ENCODE measurements at regions not wholly inside any gene's neighbourhood (a gene's known extent, or its start where the extent isn't known, plus 50 kb on each side); places are given as distances from the start of the nearest gene placed in this dataset.

DNA sequence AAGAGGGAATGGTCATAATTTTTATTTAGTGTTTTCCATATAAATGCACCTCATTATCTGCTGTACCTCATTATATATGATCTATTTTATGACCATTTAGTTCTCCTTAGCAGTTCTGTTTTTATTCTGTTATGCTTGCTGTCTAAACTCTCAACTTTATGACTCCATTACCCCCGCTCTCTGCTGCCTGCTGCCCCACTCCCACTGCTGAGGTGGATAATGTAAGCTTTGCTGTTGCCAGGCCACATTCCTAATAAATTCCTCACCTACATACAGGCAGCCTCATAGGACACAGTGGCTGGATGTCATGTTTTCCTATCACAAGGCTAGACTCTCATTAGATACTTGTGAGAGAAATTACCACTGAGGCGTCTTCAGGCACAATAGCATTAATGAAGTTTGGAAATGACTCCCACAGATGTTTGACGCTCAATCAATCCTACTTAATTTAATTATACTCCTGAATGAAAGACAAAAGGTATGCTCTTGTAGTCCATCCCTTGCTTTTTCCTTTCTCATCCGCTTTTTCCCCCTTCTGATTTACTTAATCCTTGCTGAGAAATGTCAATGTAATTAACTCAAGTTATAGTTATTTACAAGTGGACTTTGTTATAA lies 497.5 kb upstream of the IGFBP7 start:
- Mint-ChIP-seq H3K4me1 (no peaks in the 10 kb centered on the region), H3K9me3 (no peaks in the 10 kb centered on the region), H3K27me3 (no peaks in the 10 kb centered on the region), H3K4me3 (no peak overlapping the region), H3K36me3 (no peaks in the 10 kb centered on the region), H3K27ac (no peak overlapping the region)
- ATAC-seq (ENCODE audit: low read depth) = no peak
- no peak for DNase-seq
- POLR2A ChIA-PET = no interaction called here

DNA sequence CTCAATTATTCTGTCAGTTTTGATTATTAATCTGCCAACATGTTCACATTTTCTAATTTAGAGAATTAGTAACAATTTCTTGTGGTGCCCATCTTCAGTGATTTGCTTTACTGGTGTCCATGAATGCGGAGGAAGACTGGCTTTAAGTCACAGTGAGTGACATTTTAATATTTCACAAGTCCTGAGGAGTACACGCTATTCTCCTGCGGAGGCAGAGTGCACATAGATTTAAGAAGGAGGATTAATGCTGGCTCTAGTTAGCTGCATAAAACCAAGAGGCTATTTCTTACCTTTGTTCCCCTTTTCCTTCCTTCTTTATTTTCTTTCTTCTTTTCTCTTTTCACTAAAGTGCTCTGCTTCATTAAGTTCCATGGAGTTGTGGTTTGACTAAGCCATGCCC lies 495.2 kb upstream of the IGFBP7 start:
- no peak overlapping the region for H3K27ac Mint-ChIP-seq
- no peak for ATAC-seq (ENCODE audit: low read depth)

DNA sequence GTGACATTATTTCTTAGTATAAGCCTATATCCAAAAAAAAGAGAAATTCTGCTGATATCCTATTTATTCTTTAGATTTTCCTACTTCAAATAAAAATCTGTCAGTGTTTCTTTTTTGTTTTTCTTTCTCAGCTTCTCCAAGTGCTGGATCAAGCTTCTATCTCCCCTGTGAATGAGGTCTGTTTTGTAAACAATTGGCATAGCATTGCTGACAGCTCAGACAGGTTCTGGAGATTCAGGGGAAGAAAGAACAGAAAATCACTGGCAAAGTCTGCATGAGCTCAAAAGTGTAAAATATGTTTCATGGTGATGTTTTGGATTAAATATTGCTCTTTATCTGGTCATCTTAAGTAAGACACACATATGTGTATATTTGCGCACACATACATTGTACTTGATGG lies 492.0 kb upstream of the IGFBP7 start:
- H3K9me3 Mint-ChIP-seq = no peaks in the 10 kb centered on the region
- H3K4me3 Mint-ChIP-seq = no peak overlapping the region
- ATAC-seq (ENCODE audit: low read depth) = no peak

More for the DNA sequence above, 495.2 kb upstream of the IGFBP7 start:
- H3K36me3 Mint-ChIP-seq = no peaks in the 10 kb centered on the region
- POLR2A ChIA-PET = no interaction called here
- no peaks in the 10 kb centered on the region for H3K4me1 Mint-ChIP-seq
- DNase-seq = no peak
- no peak overlapping the region for H3K4me3 Mint-ChIP-seq
- H3K9me3 Mint-ChIP-seq = no peaks in the 10 kb centered on the region
- H3K27me3 Mint-ChIP-seq = no peaks in the 10 kb centered on the region

DNA sequence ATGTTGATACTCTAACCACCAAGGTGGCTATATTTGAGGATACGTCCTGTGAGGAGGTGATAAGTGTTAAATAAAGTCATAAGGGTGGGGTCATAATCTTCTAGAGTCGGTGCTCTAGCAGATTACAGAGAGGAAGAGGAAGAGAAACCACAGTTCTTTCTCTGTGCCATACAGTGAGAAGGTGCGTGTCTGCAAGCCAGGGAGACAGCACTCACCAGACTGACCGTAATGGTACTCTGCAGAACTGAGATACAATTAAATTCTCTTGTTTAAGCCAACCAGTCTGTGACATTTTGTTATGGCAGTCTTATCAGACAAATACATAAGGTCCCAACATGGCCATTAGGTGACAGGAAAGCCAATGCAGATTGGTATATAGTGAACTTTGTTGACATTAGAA lies 480.9 kb upstream of the IGFBP7 start:
- Mint-ChIP-seq H3K27me3 (no peaks in the 10 kb centered on the region), H3K4me3 (no peak overlapping the region), H3K27ac (no peak overlapping the region), H3K36me3 (no peaks in the 10 kb centered on the region), H3K4me1 (no peaks in the 10 kb centered on the region), H3K9me3 (no peaks in the 10 kb centered on the region)
- ATAC-seq (ENCODE audit: low read depth) = no peak
- DNase-seq = no peak
- POLR2A ChIA-PET = no interaction called here

More for the DNA sequence above, 492.0 kb upstream of the IGFBP7 start:
- H3K36me3 Mint-ChIP-seq = no peaks in the 10 kb centered on the region
- POLR2A ChIA-PET = no interaction called here
- H3K27ac Mint-ChIP-seq = no peak overlapping the region
- no peaks in the 10 kb centered on the region for H3K4me1 Mint-ChIP-seq
- no peak for DNase-seq
- no peaks in the 10 kb centered on the region for H3K27me3 Mint-ChIP-seq

DNA sequence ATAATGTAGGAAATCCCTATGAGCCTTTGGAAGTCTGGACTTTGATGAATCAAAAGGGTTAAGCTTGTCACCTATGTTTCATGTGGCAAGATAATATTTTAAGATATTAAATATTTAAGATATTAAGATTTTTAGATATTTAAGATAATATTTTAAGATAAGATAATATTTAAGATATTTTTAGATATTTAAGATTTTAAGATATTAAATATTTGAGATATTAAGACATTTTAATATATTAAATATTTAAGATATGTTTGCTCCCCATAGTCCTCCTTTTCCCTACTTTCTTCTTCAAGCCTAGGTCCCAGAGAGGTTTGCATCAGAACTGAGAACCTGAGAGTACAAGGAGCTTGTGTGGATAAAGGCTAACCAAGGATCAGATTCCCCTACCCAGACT lies 478.4 kb upstream of the IGFBP7 start:
- ATAC-seq (ENCODE audit: low read depth) = no peak
- Mint-ChIP-seq H3K27ac (no peak overlapping the region), H3K4me3 (no peak overlapping the region), H3K36me3 (no peaks in the 10 kb centered on the region), H3K27me3 (no peaks in the 10 kb centered on the region), H3K4me1 (no peaks in the 10 kb centered on the region), H3K9me3 (no peaks in the 10 kb centered on the region)
- DNase-seq = no peak
- POLR2A ChIA-PET = no interaction called here

DNA sequence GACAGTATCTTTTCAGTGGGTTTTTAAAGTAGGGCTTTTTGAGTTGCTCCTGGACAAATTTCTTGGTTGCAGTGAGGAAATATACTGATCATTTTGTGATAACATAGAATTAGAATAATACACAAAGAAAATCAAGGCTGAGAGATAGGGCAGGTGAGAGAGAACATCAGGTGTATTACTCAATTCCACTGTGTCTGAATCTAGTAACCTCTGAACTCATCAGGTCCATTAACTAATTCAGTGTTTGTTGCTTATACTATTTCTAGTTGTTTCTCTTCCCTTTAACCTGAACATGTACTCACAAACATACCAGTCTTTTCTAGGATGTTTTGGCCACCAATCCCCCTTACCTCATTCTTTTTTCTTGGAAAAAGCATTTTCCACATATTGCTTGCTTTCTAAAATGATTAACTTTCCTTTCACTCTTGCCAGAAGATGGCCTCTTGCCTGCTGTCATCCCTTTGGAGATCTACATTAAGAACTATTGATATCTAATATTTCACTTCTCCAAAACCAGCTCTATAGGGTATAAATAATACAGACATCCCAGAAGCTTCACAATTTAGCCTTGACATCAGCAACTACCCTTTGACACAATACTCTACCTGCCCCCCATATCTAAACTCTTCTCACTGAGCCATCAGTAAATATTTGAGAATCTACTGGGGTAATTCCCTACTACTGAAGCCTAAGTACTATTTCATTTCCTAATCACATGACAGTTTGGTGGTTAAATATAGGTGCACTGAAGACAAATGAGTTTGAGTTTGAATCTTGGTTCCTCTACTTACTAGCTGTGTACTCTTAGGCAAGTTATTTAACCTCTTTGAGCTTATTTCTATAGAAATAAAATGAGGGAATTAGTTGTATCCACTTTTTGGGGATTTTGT lies 470.8 kb upstream of the IGFBP7 start:
- DNase-seq (no peak), ATAC-seq (ENCODE audit: low read depth) (no peak)
- H3K9me3 Mint-ChIP-seq = peaks cover 1% of the 10 kb centered on the region
- H3K27ac Mint-ChIP-seq = no peak overlapping the region
- no peaks in the 10 kb centered on the region for H3K27me3 Mint-ChIP-seq
- no peak overlapping the region for H3K4me3 Mint-ChIP-seq
- no peaks in the 10 kb centered on the region for H3K36me3 Mint-ChIP-seq
- POLR2A ChIA-PET = no interaction called here
- no peaks in the 10 kb centered on the region for H3K4me1 Mint-ChIP-seq

DNA sequence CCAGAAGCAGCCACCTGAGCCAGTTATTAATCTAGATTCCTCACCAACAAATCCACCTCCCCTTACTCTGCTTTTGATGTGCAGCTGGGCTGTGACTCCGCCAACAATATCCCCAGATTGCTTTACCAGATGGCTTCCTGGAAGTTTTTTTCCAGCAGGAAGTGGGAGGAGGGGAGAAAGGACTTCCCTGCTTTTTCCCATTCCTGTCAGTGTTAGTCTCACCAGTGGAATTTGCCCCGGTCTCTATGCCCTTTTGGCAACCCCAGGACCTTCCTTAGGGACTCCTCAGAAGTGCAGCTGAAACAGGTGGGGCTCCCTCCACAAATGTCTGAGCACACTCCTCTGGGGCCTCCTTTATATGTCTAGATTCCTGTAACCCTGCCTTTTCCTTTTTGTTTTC lies 465.2 kb upstream of the IGFBP7 start:
- no peak overlapping the region for H3K27ac Mint-ChIP-seq
- H3K36me3 Mint-ChIP-seq = no peaks in the 10 kb centered on the region
- no peak overlapping the region for H3K4me3 Mint-ChIP-seq
- no peaks in the 10 kb centered on the region for H3K27me3 Mint-ChIP-seq
- peaks cover 1% of the 10 kb centered on the region for H3K9me3 Mint-ChIP-seq
- ATAC-seq (ENCODE audit: low read depth) (no peak), DNase-seq (no peak)
- POLR2A ChIA-PET = no interaction called here
- H3K4me1 Mint-ChIP-seq = no peaks in the 10 kb centered on the region

DNA sequence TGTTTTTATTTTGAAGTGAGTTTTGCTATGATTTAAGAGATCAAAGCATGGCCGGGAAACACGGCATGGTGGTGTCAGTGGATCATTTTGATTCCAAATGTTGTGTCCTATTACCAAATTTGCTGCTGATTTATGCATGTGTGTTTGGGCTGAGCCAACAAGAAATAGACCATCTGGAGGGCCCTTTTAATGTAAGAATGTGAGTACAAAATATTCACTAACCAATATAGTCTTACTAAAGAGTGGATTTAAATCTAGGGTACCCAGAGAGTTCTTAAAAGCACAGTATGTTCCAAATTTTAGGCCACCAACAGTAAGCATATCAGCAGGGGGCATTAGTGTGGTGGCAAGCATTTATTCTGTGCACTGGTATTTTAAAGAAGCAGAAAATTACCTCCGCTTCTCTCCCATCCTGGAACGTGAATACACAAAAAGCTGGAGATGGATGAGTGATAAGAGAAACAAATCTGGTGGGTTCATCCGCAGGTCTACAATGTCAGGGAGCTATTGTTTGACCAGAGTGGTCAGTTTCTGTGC lies 444.4 kb upstream of the IGFBP7 start:
- Mint-ChIP-seq H3K27me3 (no peaks in the 10 kb centered on the region), H3K36me3 (no peaks in the 10 kb centered on the region), H3K4me1 (no peaks in the 10 kb centered on the region), H3K4me3 (no peak overlapping the region), H3K9me3 (no peaks in the 10 kb centered on the region), H3K27ac (no peak overlapping the region)
- POLR2A ChIA-PET = no interaction called here
- no peak for ATAC-seq (ENCODE audit: low read depth)
- no peak for DNase-seq

DNA sequence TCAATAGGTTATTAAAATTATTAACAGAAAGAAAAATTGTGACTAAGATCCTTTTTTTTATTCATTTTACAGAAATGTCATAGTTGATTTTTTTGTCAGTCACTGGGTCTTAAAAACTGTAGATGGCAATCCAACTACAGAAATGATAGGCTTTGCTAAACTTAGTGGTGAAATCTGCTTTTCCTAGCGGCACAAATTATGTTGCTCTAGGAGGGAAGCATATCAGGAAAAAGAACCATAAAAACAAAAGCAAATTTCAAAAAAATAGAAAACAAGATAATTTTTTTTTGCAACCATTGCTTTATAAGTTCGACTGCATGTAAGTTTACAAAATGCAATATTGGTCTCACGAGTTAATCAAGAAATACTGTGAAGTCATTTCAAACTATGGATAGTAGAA lies 443.5 kb upstream of the IGFBP7 start:
- POLR2A ChIA-PET = no interaction called here
- ATAC-seq (ENCODE audit: low read depth) (no peak), DNase-seq (no peak)
- Mint-ChIP-seq H3K36me3 (no peaks in the 10 kb centered on the region), H3K27ac (no peak overlapping the region), H3K4me3 (no peak overlapping the region), H3K27me3 (no peaks in the 10 kb centered on the region), H3K4me1 (no peaks in the 10 kb centered on the region), H3K9me3 (no peaks in the 10 kb centered on the region)

DNA sequence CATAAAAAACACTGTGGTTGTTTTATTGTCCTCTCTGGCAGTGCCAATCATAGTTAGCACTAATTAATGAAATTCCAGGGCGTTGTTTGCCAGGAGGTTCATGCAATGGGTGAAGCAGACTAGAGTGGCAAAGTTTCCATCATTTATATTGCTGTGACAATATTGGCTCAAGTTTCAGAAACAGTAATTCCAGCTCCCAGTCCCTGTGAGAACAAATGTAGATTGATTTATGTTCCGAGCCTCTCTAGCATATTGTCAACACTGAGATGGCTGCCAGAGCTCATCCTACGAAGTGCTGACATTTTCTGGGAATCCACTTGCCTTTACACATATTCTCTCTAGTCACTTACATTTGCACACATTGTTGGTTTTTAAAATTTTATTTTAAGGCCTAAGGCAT lies 440.0 kb upstream of the IGFBP7 start:
- Mint-ChIP-seq H3K4me1 (no peaks in the 10 kb centered on the region), H3K36me3 (no peaks in the 10 kb centered on the region), H3K27ac (no peak overlapping the region), H3K4me3 (no peak overlapping the region), H3K27me3 (no peaks in the 10 kb centered on the region), H3K9me3 (no peaks in the 10 kb centered on the region)
- no peak for ATAC-seq (ENCODE audit: low read depth)
- DNase-seq = no peak
- POLR2A ChIA-PET = no interaction called here

DNA sequence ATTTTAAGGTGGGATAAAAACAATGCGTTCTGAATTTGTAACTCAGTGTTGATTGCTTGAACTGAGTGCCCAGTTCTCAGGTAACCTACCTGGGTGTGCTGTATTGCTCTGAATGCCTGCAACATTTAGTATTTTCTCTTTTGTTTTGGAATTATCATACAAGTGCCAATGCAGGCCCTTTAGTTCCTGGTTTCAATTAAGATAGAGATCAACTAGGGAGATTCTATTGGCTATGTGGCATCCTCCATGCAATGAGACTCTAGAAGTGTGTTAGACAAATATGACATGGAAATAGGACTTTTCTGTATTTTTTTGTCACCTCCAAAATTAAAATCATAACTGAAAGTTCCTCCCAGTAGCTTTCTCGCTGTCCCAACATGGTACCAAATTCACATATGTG lies 438.7 kb upstream of the IGFBP7 start:
- no peaks in the 10 kb centered on the region for H3K4me1 Mint-ChIP-seq
- DNase-seq = no peak
- POLR2A ChIA-PET = no interaction called here
- ATAC-seq (ENCODE audit: low read depth) = no peak
- no peaks in the 10 kb centered on the region for H3K27me3 Mint-ChIP-seq
- H3K27ac Mint-ChIP-seq = no peak overlapping the region
- H3K9me3 Mint-ChIP-seq = no peaks in the 10 kb centered on the region
- H3K36me3 Mint-ChIP-seq = no peaks in the 10 kb centered on the region
- H3K4me3 Mint-ChIP-seq = no peak overlapping the region

DNA sequence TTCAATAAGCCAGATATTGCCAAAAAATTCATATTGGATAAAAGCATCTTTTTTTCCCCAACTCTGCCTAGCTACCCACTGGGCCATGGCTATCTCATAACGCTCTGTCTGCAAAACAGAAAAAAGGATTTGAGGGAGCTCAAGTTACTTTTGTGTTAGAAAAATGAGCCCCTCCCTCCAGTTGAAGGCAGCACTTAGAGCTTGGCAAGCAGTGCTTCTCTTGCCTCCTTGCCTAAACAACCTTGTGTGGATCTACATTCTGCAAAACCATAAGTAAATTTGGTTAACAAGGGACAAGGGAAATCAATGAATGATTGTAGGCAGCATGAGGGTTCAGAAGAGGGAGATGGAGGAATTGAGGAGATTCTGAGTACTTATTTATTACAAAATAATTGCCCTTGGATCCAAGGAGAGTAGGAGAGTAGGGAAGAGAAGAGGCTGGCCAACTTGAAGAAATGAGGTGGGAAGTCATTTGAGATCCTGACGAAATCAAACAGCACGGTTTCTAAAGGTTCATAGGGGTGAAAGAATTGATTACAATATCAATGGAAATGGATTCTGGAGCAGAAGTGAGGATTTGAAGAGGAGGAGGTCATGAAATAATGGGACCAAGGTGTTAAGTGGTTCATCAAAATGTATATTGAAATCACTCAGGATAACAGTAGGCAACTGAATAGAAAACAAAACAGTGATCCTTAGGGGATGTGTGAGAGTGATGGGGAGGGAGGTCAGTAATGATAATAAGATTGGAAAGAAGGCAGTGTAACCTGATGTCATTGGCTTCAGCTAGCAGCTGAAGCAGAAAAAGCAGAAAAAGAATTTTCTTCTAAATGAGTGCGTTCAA lies 434.8 kb upstream of the IGFBP7 start:
- Mint-ChIP-seq H3K27me3 (no peaks in the 10 kb centered on the region), H3K9me3 (no peaks in the 10 kb centered on the region), H3K27ac (no peak overlapping the region), H3K36me3 (no peaks in the 10 kb centered on the region), H3K4me1 (no peaks in the 10 kb centered on the region), H3K4me3 (no peak overlapping the region)
- POLR2A ChIA-PET = no interaction called here
- ATAC-seq (ENCODE audit: low read depth) (no peak), DNase-seq (no peak)

DNA sequence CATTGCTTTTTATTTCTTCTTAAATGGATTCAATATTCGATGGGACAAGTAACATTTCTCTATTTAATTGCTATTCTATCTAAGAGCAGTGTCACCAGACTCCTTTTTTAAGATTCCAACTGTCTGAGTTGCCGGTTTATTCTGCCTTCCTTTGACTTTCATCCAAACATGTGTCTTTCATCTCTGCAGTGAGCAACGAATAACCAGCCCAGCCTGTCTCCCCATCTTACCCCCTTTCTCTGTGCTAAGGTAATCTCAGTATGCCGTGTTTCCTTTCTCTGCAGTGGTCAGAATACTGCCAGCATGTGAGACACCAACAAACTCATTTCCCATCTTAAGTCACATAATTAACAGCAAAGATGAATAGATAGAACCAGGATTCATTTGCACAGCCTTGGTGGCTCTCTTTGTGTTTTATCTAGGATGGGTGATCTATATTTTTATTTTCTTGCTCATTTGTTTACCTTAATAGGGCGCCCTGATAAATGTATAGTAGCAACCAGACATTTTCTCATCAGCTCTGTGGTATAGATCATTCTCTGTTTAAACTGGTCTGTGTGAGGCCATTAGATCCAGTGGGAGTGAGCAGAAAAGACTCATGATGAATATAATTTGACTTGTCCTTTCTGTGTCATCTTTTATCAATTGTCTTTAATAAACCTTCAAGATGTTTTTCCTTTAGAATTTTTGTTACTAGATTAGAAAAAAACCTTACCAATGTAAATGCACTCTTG lies 394.8 kb upstream of the IGFBP7 start:
- Mint-ChIP-seq H3K27me3 (no peaks in the 10 kb centered on the region), H3K36me3 (no peaks in the 10 kb centered on the region), H3K4me3 (no peak overlapping the region), H3K27ac (no peak overlapping the region), H3K4me1 (no peaks in the 10 kb centered on the region), H3K9me3 (peaks cover 2% of the 10 kb centered on the region)
- no peak for ATAC-seq (ENCODE audit: low read depth)
- no peak for DNase-seq
- POLR2A ChIA-PET = no interaction called here

All from activated naive CD8-positive, alpha-beta T cell treated with anti-CD3 and anti-CD28 coated beads, Interleukin-2, amount 10 ng/mL, durations not matched to agents 7 days and 5 days (primary cell).